Activated naive CD8-positive, alpha-beta T cell treated with anti-CD3 and anti-CD28 coated beads for 36 hours (primary cell): ENCODE measurements at regions not wholly inside any gene's neighbourhood (a gene's known extent, or its start where the extent isn't known, plus 50 kb on each side); places are given as distances from the start of the nearest gene placed in this dataset.

ENCODE experiments used
- DNase-seq: peaks from one replicate; pipeline ENCODE4 v3.0.0; 2021
- H3K27ac Mint-ChIP-seq: one replicate; pipeline ENCODE4 v1.8.0; 2022; ENCODE audit warnings: mild to moderate bottlenecking, moderate library complexity, mixed read lengths
- H3K27me3 Mint-ChIP-seq: one replicate; pipeline ENCODE4 v1.8.0; 2022; ENCODE audit warnings: mild to moderate bottlenecking, mixed read lengths
- H3K36me3 Mint-ChIP-seq: one replicate; pipeline ENCODE4 v1.8.0; 2021; ENCODE audit warnings: mild to moderate bottlenecking, mixed read lengths
- H3K4me1 Mint-ChIP-seq: one replicate; pipeline ENCODE4 v1.8.0; 2021; ENCODE audit warnings: mixed read lengths
- H3K4me3 Mint-ChIP-seq: one replicate; pipeline ENCODE4 v1.8.0; 2022; ENCODE audit warnings: mild to moderate bottlenecking, moderate library complexity, mixed read lengths
- H3K9me3 Mint-ChIP-seq: one replicate; pipeline ENCODE4 v1.8.0; 2022; ENCODE audit warnings: mixed read lengths

DNA sequence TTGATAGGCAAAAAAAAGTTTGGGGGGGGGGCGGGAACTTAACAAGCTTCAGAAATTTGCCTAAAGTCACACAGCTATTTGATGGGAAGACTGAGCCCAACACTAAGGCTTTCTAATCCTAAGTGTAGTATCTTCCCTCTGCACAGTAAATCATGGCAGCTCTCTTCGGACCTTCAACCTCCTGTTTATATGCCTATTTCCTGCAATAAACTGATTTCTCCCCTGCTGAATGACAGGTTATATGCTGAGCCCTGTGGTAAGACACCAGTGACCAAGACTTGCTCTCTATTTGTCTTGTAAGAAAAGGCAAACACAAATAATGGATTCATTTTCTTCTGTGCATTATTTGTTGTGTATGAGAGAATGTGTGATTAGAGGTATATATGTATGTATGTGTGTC is 355.8 kb upstream of the ARRDC4 start:
- Mint-ChIP-seq H3K27ac (no peak overlapping the region), H3K27me3 (peaks cover 4% of the 10 kb centered on the region), H3K4me3 (no peak overlapping the region), H3K4me1 (no peaks in the 10 kb centered on the region), H3K9me3 (no peaks in the 10 kb centered on the region), H3K36me3 (no peaks in the 10 kb centered on the region)
- no peak for DNase-seq

- Mint-ChIP-seq H3K4me3 (no peak overlapping the region), H3K36me3 (peaks cover 4% of the 10 kb centered on the region), H3K4me1 (no peaks in the 10 kb centered on the region), H3K27ac (no peak overlapping the region), H3K27me3 (no peaks in the 10 kb centered on the region), H3K9me3 (peaks cover 16% of the 10 kb centered on the region)
- DNase-seq, result no peak
Observed at GRCh38 chr15:97615114-97615513, 345.4 kb upstream of the ARRDC4 start.

GRCh38 chr15:97623091-97623661 is 337.3 kb upstream of the ARRDC4 start:
- DNase-seq, result no peak
- Mint-ChIP-seq H3K4me3 (no peak overlapping the region), H3K27ac (no peak overlapping the region), H3K27me3 (no peaks in the 10 kb centered on the region), H3K9me3 (no peaks in the 10 kb centered on the region), H3K36me3 (no peaks in the 10 kb centered on the region), H3K4me1 (no peaks in the 10 kb centered on the region)

DNA sequence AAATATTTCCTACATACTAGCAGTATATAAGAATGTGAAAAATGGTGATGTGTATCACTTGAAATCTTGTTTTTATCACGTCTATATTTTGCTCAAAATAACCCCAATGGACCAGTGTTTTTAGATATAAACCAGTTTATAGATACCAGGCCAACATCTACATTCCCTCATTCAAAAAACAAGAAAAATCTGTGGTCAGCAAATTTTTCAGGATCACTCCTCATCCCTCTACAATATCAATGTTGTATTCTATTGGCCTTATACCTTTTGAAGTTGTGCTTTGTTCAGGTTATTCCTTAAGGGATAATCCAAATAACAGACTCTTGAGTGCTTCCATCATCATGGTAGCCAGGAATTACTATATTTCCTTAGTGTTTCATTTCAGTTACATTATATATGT is 332.9 kb upstream of the ARRDC4 start:
- H3K4me1 Mint-ChIP-seq, result no peaks in the 10 kb centered on the region
- no peaks in the 10 kb centered on the region for H3K9me3 Mint-ChIP-seq
- no peak overlapping the region for H3K27ac Mint-ChIP-seq
- DNase-seq, result no peak
- no peaks in the 10 kb centered on the region for H3K36me3 Mint-ChIP-seq
- no peaks in the 10 kb centered on the region for H3K27me3 Mint-ChIP-seq
- no peak overlapping the region for H3K4me3 Mint-ChIP-seq

- H3K36me3 Mint-ChIP-seq, result no peaks in the 10 kb centered on the region
- H3K9me3 Mint-ChIP-seq, result peaks cover 4% of the 10 kb centered on the region
- DNase-seq, result no peak
- H3K27ac Mint-ChIP-seq, result no peak overlapping the region
- H3K27me3 Mint-ChIP-seq, result no peaks in the 10 kb centered on the region
- H3K4me3 Mint-ChIP-seq, result no peak overlapping the region
- no peaks in the 10 kb centered on the region for H3K4me1 Mint-ChIP-seq
Observed at GRCh38 chr15:97645758-97646157, 314.7 kb upstream of the ARRDC4 start.

DNA sequence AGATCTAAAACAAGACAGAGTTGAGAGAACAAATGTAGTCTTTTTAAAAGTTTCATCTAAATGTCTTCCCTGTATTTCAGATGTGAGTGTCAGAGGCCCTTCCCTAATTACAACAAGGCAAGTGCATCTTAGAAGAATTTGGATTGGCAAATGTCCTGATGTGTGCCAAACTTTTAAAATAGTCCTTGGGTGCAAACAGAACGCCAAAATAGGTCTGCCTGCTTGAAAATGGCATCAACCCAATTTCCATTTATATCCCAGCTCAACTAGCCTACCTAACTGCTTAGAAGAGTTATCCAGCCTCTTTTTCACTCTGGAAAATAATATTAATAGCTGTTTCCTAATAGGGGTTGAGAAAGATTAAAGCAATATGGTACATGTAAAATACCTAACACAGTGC is 311.8 kb upstream of the ARRDC4 start:
- Mint-ChIP-seq H3K9me3 (peaks cover 1% of the 10 kb centered on the region), H3K4me1 (peaks cover 3% of the 10 kb centered on the region)

GRCh38 chr15:97652041-97652440 is 308.5 kb upstream of the ARRDC4 start:
- Mint-ChIP-seq H3K27ac (no peak overlapping the region), H3K4me1 (peaks cover 3% of the 10 kb centered on the region), H3K36me3 (no peaks in the 10 kb centered on the region), H3K9me3 (peaks cover 2% of the 10 kb centered on the region), H3K4me3 (no peak overlapping the region), H3K27me3 (peaks cover 31% of the 10 kb centered on the region)
- DNase-seq, result no peak

More for the DNA sequence above, 311.8 kb upstream of the ARRDC4 start:
- DNase-seq, result no peak
- peaks cover 17% of the 10 kb centered on the region for H3K27me3 Mint-ChIP-seq
- H3K36me3 Mint-ChIP-seq, result no peaks in the 10 kb centered on the region
- no peak overlapping the region for H3K4me3 Mint-ChIP-seq
- H3K27ac Mint-ChIP-seq, result no peak overlapping the region

- Mint-ChIP-seq H3K27me3 (peaks cover 31% of the 10 kb centered on the region), H3K36me3 (no peaks in the 10 kb centered on the region), H3K9me3 (peaks cover 2% of the 10 kb centered on the region), H3K4me1 (peaks cover 3% of the 10 kb centered on the region), H3K4me3 (no peak overlapping the region), H3K27ac (no peak overlapping the region)
- DNase-seq, result no peak
Observed at GRCh38 chr15:97652700-97653167, 307.8 kb upstream of the ARRDC4 start.

DNA sequence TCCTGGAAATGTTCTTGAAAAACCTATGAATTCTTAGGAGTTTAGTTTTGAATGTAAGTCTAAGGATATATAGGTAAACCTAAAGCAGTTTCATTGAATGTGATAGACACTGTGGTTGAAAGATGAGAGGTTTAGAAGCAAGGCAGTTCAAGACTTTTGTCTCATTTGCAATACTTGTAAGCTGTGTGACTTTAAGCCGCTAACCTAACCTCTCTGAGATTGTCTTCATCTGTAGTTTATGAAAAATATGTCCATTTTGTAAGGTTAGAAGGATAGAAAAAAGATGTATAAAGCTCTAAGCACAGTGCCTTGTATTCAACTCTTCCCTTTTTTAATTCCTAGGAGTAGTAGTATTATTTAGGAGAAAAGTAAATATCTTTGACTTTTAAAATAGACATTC is 306.6 kb upstream of the ARRDC4 start:
- Mint-ChIP-seq H3K27ac (no peak overlapping the region), H3K9me3 (peaks cover 2% of the 10 kb centered on the region), H3K4me3 (no peak overlapping the region), H3K4me1 (peaks cover 3% of the 10 kb centered on the region), H3K36me3 (no peaks in the 10 kb centered on the region), H3K27me3 (peaks cover 31% of the 10 kb centered on the region)
- no peak for DNase-seq

GRCh38 chr15:97654481-97655076 is 305.9 kb upstream of the ARRDC4 start:
- H3K27me3 Mint-ChIP-seq, result peaks cover 31% of the 10 kb centered on the region
- H3K4me3 Mint-ChIP-seq, result no peak overlapping the region
- H3K36me3 Mint-ChIP-seq, result no peaks in the 10 kb centered on the region
- H3K27ac Mint-ChIP-seq, result no peak overlapping the region
- H3K9me3 Mint-ChIP-seq, result peaks cover 2% of the 10 kb centered on the region
- no peak for DNase-seq
- peaks cover 3% of the 10 kb centered on the region for H3K4me1 Mint-ChIP-seq

GRCh38 chr15:97661796-97662195 is 298.7 kb upstream of the ARRDC4 start:
- no peak overlapping the region for H3K27ac Mint-ChIP-seq
- H3K36me3 Mint-ChIP-seq, result no peaks in the 10 kb centered on the region
- DNase-seq, result no peak
- H3K4me3 Mint-ChIP-seq, result no peak overlapping the region
- no peaks in the 10 kb centered on the region for H3K27me3 Mint-ChIP-seq
- H3K9me3 Mint-ChIP-seq, result no peaks in the 10 kb centered on the region
- no peaks in the 10 kb centered on the region for H3K4me1 Mint-ChIP-seq

GRCh38 chr15:97672586-97672985 is 287.9 kb upstream of the ARRDC4 start:
- Mint-ChIP-seq H3K27me3 (no peaks in the 10 kb centered on the region), H3K9me3 (peaks cover 6% of the 10 kb centered on the region), H3K27ac (no peak overlapping the region), H3K36me3 (no peaks in the 10 kb centered on the region), H3K4me3 (no peak overlapping the region), H3K4me1 (no peaks in the 10 kb centered on the region)
- no peak for DNase-seq

DNA sequence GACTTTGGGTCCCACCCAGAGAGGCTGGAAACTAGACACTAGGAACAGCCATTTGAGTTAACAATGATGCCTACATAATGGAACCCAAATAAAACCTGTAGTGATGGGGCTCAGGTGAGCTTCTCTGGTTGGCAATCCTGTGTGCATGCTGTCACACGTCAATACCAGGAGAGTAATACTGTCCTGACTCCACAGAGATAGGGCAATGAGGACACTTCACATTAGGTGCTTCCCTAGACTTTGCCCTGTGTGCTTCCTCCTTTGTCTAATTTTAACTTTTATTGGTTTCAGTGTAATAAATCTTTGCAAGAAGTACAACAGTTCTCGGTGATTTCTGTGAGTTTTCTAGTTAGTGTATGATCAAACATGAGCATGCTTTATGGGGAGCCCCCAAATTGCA is 281.8 kb upstream of the ARRDC4 start:
- no peaks in the 10 kb centered on the region for H3K36me3 Mint-ChIP-seq
- peaks cover 3% of the 10 kb centered on the region for H3K27me3 Mint-ChIP-seq
- H3K4me3 Mint-ChIP-seq, result no peak overlapping the region
- H3K9me3 Mint-ChIP-seq, result peaks cover 8% of the 10 kb centered on the region
- H3K27ac Mint-ChIP-seq, result no peak overlapping the region
- DNase-seq, result no peak
- no peaks in the 10 kb centered on the region for H3K4me1 Mint-ChIP-seq

GRCh38 chr15:97679106-97679688 is 281.3 kb upstream of the ARRDC4 start:
- H3K4me3 Mint-ChIP-seq, result no peak overlapping the region
- H3K4me1 Mint-ChIP-seq, result peaks cover 3% of the 10 kb centered on the region
- H3K27me3 Mint-ChIP-seq, result peaks cover 3% of the 10 kb centered on the region
- H3K36me3 Mint-ChIP-seq, result no peaks in the 10 kb centered on the region
- H3K9me3 Mint-ChIP-seq, result peaks cover 7% of the 10 kb centered on the region
- H3K27ac Mint-ChIP-seq, result no peak overlapping the region
- no peak for DNase-seq

GRCh38 chr15:97680606-97681220 is 279.8 kb upstream of the ARRDC4 start:
- H3K36me3 Mint-ChIP-seq, result no peaks in the 10 kb centered on the region
- no peak overlapping the region for H3K27ac Mint-ChIP-seq
- DNase-seq, result no peak
- peaks cover 2% of the 10 kb centered on the region for H3K9me3 Mint-ChIP-seq
- H3K27me3 Mint-ChIP-seq, result peaks cover 3% of the 10 kb centered on the region
- H3K4me3 Mint-ChIP-seq, result no peak overlapping the region
- peaks cover 3% of the 10 kb centered on the region for H3K4me1 Mint-ChIP-seq

DNA sequence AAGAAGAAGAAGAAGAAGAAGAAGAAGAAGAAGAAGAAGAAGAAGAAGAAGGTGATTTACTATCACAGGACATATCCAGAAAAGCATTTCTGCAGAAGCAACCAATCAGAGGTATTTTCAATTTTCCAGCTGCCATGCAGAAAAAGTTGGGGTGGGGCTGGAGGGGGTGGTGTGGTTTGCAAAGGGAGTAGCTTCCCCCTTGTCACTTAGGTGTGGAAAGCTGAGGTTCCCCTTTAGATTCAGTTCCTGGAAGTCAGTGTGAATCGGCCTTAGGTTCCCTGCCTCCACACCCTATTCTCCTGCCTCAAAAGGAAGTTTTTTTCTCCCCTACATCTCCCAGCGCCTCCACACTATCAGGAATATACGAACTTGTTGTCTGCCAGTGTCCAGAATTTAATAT is 276.7 kb upstream of the ARRDC4 start:
- peaks cover 2% of the 10 kb centered on the region for H3K9me3 Mint-ChIP-seq
- H3K4me1 Mint-ChIP-seq, result peaks cover 3% of the 10 kb centered on the region
- H3K27ac Mint-ChIP-seq, result no peak overlapping the region
- DNase-seq, result no peak
- peaks cover 7% of the 10 kb centered on the region for H3K27me3 Mint-ChIP-seq
- no peaks in the 10 kb centered on the region for H3K36me3 Mint-ChIP-seq
- no peak overlapping the region for H3K4me3 Mint-ChIP-seq
